K562 (cell line): ENCODE measurements at regions not wholly inside any gene's neighbourhood (a gene's known extent, or its start where the extent isn't known, plus 50 kb on each side); places are given as distances from the start of the nearest gene placed in this dataset.
A peak's percentile ranks its signal among the peaks of the same experiment; 100 is the strongest.

Source experiments
- CEBPZ ChIP-seq: fragments of 150-350 bp; IDR thresholded peaks from 2 replicates; pipeline ENCODE4 v1.6.1; 2014; ENCODE audit warnings: low read depth, mild to moderate bottlenecking, low read length, borderline replicate concordance
- CREB5 ChIP-seq: fragments of 250-450 bp; sonication (Bioruptor Pico); IDR thresholded peaks from 2 replicates; pipeline ENCODE4 v1.5.0; 2020; ENCODE audit warnings: mild to moderate bottlenecking
- EZH2 ChIP-seq: IDR thresholded peaks from 2 replicates; pipeline ENCODE4 v1.6.1; 2012; ENCODE audit warnings: low read depth, mild to moderate bottlenecking, inconsistent platforms, low read length, borderline replicate concordance
- REST ChIP-seq, 2 experiments: fragments of 450-650 bp; formaldehyde crosslinking in 1 of 2; IDR thresholded peaks; 2 replicates each; pipeline versions ENCODE4 v1.4.0 to v1.6.1; 2014 to 2020; ENCODE audit warnings: mild to moderate bottlenecking in 2 of 2, borderline replicate concordance in 1 of 2, low read depth in 1 of 2
- ZBTB26 ChIP-seq: fragments of 450-650 bp; formaldehyde crosslinking; IDR thresholded peaks from 2 replicates; pipeline ENCODE4 v1.4.0; 2022; ENCODE audit warnings: missing genetic modification characterization
- ZFP1 ChIP-seq: fragments of 450-650 bp; formaldehyde crosslinking; IDR thresholded peaks from 2 replicates; pipeline ENCODE4 v1.4.0; 2020; ENCODE audit warnings: mild to moderate bottlenecking, mixed read lengths
- ZKSCAN8 ChIP-seq: fragments of 200-800 bp; sonication (Bioruptor generic); IDR thresholded peaks from 2 replicates; pipeline ENCODE4 v1.6.1; 2016; ENCODE audit warnings: missing genetic modification characterization, missing compliant biosample characterization
- ZNF212 ChIP-seq: fragments of 450-650 bp; formaldehyde crosslinking; IDR thresholded peaks from 2 replicates; pipeline ENCODE4 v1.4.0; 2020; ENCODE audit warnings: mild to moderate bottlenecking

GRCh38 chr15:92809064-92809879, 90.9 kb upstream of the CHD2 start (continued):
- peak; percentile 100 for TF ChIP-seq REST (IDR thresholded peaks at IDR 0.05; ENCODE audit: borderline replicate concordance)
- peak; percentile 50; the same call in 1 of the 2 replicates for TF ChIP-seq REST (CRISPR knock-in tag; IDR thresholded peaks at IDR 0.05; ENCODE audit: low read depth)
- no peak for TF ChIP-seq ZNF212 (CRISPR knock-in tag)
- TF ChIP-seq ZBTB26 (CRISPR knock-in tag) = no peak
- no peak for TF ChIP-seq ZKSCAN8 (CRISPR knock-in tag)
- no peak for TF ChIP-seq EZH2
- no peak; the same call in 1 of the 2 replicates for TF ChIP-seq ZFP1 (CRISPR knock-in tag)
- no peak for TF ChIP-seq CEBPZ
- TF ChIP-seq CREB5 (CRISPR knock-in tag) = 0 out of 2 replicates have a peak, but pooled peaks have one; percentile 24
